GM23248 (cell line): ENCODE measurements at regions not wholly inside any gene's neighbourhood (a gene's known extent, or its start where the extent isn't known, plus 50 kb on each side); places are given as distances from the start of the nearest gene placed in this dataset.

Source experiments
- DNase-seq: peaks from one replicate; pipeline ENCODE4 v3.0.0-alpha.2; 2015
- H2AFZ ChIP-seq: fragments of 200-600 bp; sonication (generic); 2 replicates; pipeline ENCODE4 v1.6.1; 2016; ENCODE audit warnings: antibody characterized with exemption
- H3F3A ChIP-seq: fragments of 200-600 bp; sonication (generic); 2 replicates; pipeline ENCODE4 v1.6.1; 2016; ENCODE audit warnings: mild to moderate bottlenecking, antibody characterized with exemption, mixed run types; ENCODE audit not compliant: insufficient read depth
- H3K27ac ChIP-seq: fragments of 200-600 bp; sonication (generic); 2 replicates; pipeline ENCODE4 v1.5.1; 2016; ENCODE audit warnings: mild to moderate bottlenecking
- H3K27me3 ChIP-seq: fragments of 200-600 bp; sonication (generic); replicated peaks from 2 replicates; pipeline ENCODE4 v1.6.1; 2016; ENCODE audit warnings: mild to moderate bottlenecking; ENCODE audit not compliant: insufficient read depth
- H3K36me3 ChIP-seq: fragments of 200-600 bp; sonication (generic); 2 replicates; pipeline ENCODE4 v1.6.1; 2016; ENCODE audit warnings: low read depth, mild to moderate bottlenecking
- H3K4me1 ChIP-seq: fragments of 200-600 bp; sonication (generic); 2 replicates; pipeline ENCODE4 v1.6.1; 2016; ENCODE audit warnings: mild to moderate bottlenecking; ENCODE audit not compliant: insufficient read depth
- H3K4me2 ChIP-seq: fragments of 200-600 bp; sonication (generic); one replicate; pipeline ENCODE4 v1.6.1; 2016; ENCODE audit warnings: mild to moderate bottlenecking; ENCODE audit not compliant: unreplicated experiment
- H3K4me3 ChIP-seq: fragments of 200-600 bp; sonication (generic); 2 replicates; pipeline ENCODE4 v1.5.1; 2016; ENCODE audit warnings: mild to moderate bottlenecking
- H3K79me2 ChIP-seq: fragments of 200-600 bp; sonication (generic); 2 replicates; pipeline ENCODE4 v1.6.1; 2016; ENCODE audit warnings: mild to moderate bottlenecking; ENCODE audit not compliant: insufficient read depth
- H3K9ac ChIP-seq: fragments of 200-600 bp; sonication (generic); 2 replicates; pipeline ENCODE4 v1.6.1; 2016; ENCODE audit warnings: mild to moderate bottlenecking
- H3K9me2 ChIP-seq: fragments of 200-600 bp; sonication (generic); 2 replicates; pipeline ENCODE4 v1.6.1; 2016; ENCODE audit warnings: mixed run types, mild to moderate bottlenecking, moderate library complexity; ENCODE audit not compliant: insufficient read depth
- H3K9me3 ChIP-seq: fragments of 200-600 bp; sonication (generic); one replicate; pipeline ENCODE4 v1.6.1; 2017; ENCODE audit warnings: low read depth
- H4K20me1 ChIP-seq: fragments of 200-600 bp; sonication (generic); 2 replicates; pipeline ENCODE4 v1.6.0; 2016; ENCODE audit not compliant: insufficient read depth
- EZH2 ChIP-seq: fragments of 200-600 bp; sonication (generic); IDR thresholded peaks from 2 replicates; pipeline ENCODE4 v1.6.1; 2018; ENCODE audit warnings: antibody characterized with exemption, mild to moderate bottlenecking; ENCODE audit not compliant: insufficient read depth, poor library complexity, severe bottlenecking
- EZH2phosphoT487 ChIP-seq: fragments of 200-600 bp; sonication (generic); IDR thresholded peaks from 2 replicates; pipeline ENCODE4 v1.6.1; 2018; ENCODE audit warnings: antibody characterized with exemption, moderate library complexity, mild to moderate bottlenecking, low read depth; ENCODE audit not compliant: insufficient read depth
- WGBS, 2 experiments: methylation state at CpG; one replicate each; pipeline ENCODE4 v1.1.6; 2015 to 2017; ENCODE audit warnings: low lambda C conversion rate in 2 of 2, low coverage in 1 of 2; ENCODE audit errors: missing lambda C conversion rate in 2 of 2; 5-methylcytosine and 5-hydroxymethylcytosine counted together
- in situ Hi-C: fragments of 300-500 bp; cut with MboI; formaldehyde crosslinking; loops from 2 replicates; pipeline ENCODE4 v1.15.0; 2020

GRCh38 chr13:34507630-34508029 is 434.4 kb upstream of the NBEA start:
- Histone ChIP-seq H3K27ac (no peak overlapping the region), H3K27me3 (no peaks in the 10 kb centered on the region), H3K36me3 (no peaks in the 10 kb centered on the region), H2AFZ (no peak overlapping the region), H3F3A (no peaks in the 10 kb centered on the region), H3K4me2 (no peak overlapping the region), H3K9me2 (no peaks in the 10 kb centered on the region), H3K9ac (no peak overlapping the region), H3K4me1 (no peaks in the 10 kb centered on the region), H3K4me3 (no peak overlapping the region), H3K79me2 (no peaks in the 10 kb centered on the region), H3K9me3 (no peaks in the 10 kb centered on the region), H4K20me1 (no peaks in the 10 kb centered on the region)
- TF ChIP-seq EZH2phosphoT487, result no peak
- TF ChIP-seq EZH2, result no peak
- DNase-seq, result no peak
- in situ Hi-C loops, result no loop called here
- WGBS, 2 experiments, result 83 to 87% methylated on average over 4 of the region's 4 CpGs

- no peak overlapping the region for H3K27ac ChIP-seq
- H3K9me3 ChIP-seq, result no peaks in the 10 kb centered on the region
- DNase-seq, result no peak
- H3K9ac ChIP-seq, result no peak overlapping the region
- H3K4me1 ChIP-seq, result peaks cover 8% of the 10 kb centered on the region; the same call in 1 of the 2 replicates
- 70 to 74% methylated on average over 3 of the region's 3 CpGs for WGBS, 2 experiments
- no peaks in the 10 kb centered on the region for H3F3A ChIP-seq
- no peak overlapping the region for H3K4me3 ChIP-seq
- no peaks in the 10 kb centered on the region for H4K20me1 ChIP-seq
- no peaks in the 10 kb centered on the region for H3K9me2 ChIP-seq
- no peaks in the 10 kb centered on the region for H3K79me2 ChIP-seq
- TF ChIP-seq EZH2 (no peak), EZH2phosphoT487 (no peak)
- H3K36me3 ChIP-seq, result no peaks in the 10 kb centered on the region
- H3K27me3 ChIP-seq, result no peaks in the 10 kb centered on the region
- in situ Hi-C loops, result no loop called here
- H2AFZ ChIP-seq, result no peak overlapping the region
- H3K4me2 ChIP-seq, result no peak overlapping the region
Measured at GRCh38 chr13:34512817-34513216, 429.3 kb upstream of the NBEA start.

GRCh38 chr13:34513526-34513925 is 428.5 kb upstream of the NBEA start:
- 77 to 80% methylated on average over 1 of the region's 1 CpG for WGBS, 2 experiments
- peak; percentile 20 for DNase-seq
- TF ChIP-seq EZH2phosphoT487, result no peak
- TF ChIP-seq EZH2, result no peak

GRCh38 chr13:34515201-34515600 is 426.9 kb upstream of the NBEA start:
- Histone ChIP-seq H3F3A (no peaks in the 10 kb centered on the region), H3K9me3 (no peaks in the 10 kb centered on the region), H3K9ac (no peak overlapping the region), H3K36me3 (no peaks in the 10 kb centered on the region), H3K4me3 (no peak overlapping the region), H3K9me2 (no peaks in the 10 kb centered on the region), H3K4me2 (no peak overlapping the region), H3K27ac (no peak overlapping the region), H3K79me2 (no peaks in the 10 kb centered on the region), H4K20me1 (no peaks in the 10 kb centered on the region), H3K4me1 (peaks cover 8% of the 10 kb centered on the region; the same call in 1 of the 2 replicates), H2AFZ (no peak overlapping the region), H3K27me3 (no peaks in the 10 kb centered on the region)
- in situ Hi-C loops, result no loop called here
- TF ChIP-seq EZH2 (no peak), EZH2phosphoT487 (no peak)
- no peak for DNase-seq
- WGBS, 2 experiments, result 59 to 62% methylated on average over 3 of the region's 3 CpGs

More at GRCh38 chr13:34513526-34513925, 428.5 kb upstream of the NBEA start:
- Histone ChIP-seq H3K27ac (no peak overlapping the region), H3K9me3 (no peaks in the 10 kb centered on the region), H3K27me3 (no peaks in the 10 kb centered on the region), H3K9me2 (no peaks in the 10 kb centered on the region), H2AFZ (no peak overlapping the region), H3F3A (no peaks in the 10 kb centered on the region), H3K4me1 (peaks cover 8% of the 10 kb centered on the region; the same call in 1 of the 2 replicates), H3K4me3 (no peak overlapping the region), H3K4me2 (no peak overlapping the region), H3K9ac (no peak overlapping the region), H3K36me3 (no peaks in the 10 kb centered on the region), H4K20me1 (no peaks in the 10 kb centered on the region), H3K79me2 (no peaks in the 10 kb centered on the region)
- in situ Hi-C loops, result no loop called here

- H3F3A ChIP-seq, result no peaks in the 10 kb centered on the region
- DNase-seq, result no peak
- in situ Hi-C loops, result no loop called here
- no peak for TF ChIP-seq EZH2phosphoT487
- no peak for TF ChIP-seq EZH2
- no peak overlapping the region for H2AFZ ChIP-seq
- H3K9ac ChIP-seq, result no peak overlapping the region
- no peak overlapping the region for H3K27ac ChIP-seq
- H3K27me3 ChIP-seq, result no peaks in the 10 kb centered on the region
- no peaks in the 10 kb centered on the region for H3K9me2 ChIP-seq
- no peaks in the 10 kb centered on the region for H3K79me2 ChIP-seq
- H3K4me3 ChIP-seq, result no peak overlapping the region
- no peaks in the 10 kb centered on the region for H3K9me3 ChIP-seq
- no peak overlapping the region for H3K4me2 ChIP-seq
- no peaks in the 10 kb centered on the region for H3K36me3 ChIP-seq
- H4K20me1 ChIP-seq, result no peaks in the 10 kb centered on the region
- 92 to 96% methylated on average over 5 of the region's 5 CpGs for WGBS, 2 experiments
- H3K4me1 ChIP-seq, result no peaks in the 10 kb centered on the region
Measured at GRCh38 chr13:34521171-34521570, 420.9 kb upstream of the NBEA start.
